ENCODE measurements at regions not wholly inside any gene's neighbourhood (a gene's known extent, or its start where the extent isn't known, plus 50 kb on each side); places are given as distances from the start of the nearest gene placed in this dataset.

- no peak for DNase-seq (ENCODE audit: low read depth in 2 of 3, low spot score in 2 of 3)
These were observed 488.1 kb upstream of the ADAMTS16 start for GRCh38 chr5:4651806-4652565.

- no peak for DNase-seq (ENCODE audit: low read depth in 2 of 3, low spot score in 2 of 3)
These were observed 486.7 kb upstream of the ADAMTS16 start for GRCh38 chr5:4653475-4653874.

- DNase-seq (ENCODE audit: low read depth in 2 of 3, low spot score in 2 of 3): no peak
These were observed 480.3 kb upstream of the ADAMTS16 start for GRCh38 chr5:4659851-4660250.

GRCh38 chr5:4661326-4661725 is 478.8 kb upstream of the ADAMTS16 start:
- no peak for DNase-seq (ENCODE audit: low read depth in 2 of 3, low spot score in 2 of 3)

GRCh38 chr5:4661836-4662235 is 478.3 kb upstream of the ADAMTS16 start:
- DNase-seq (ENCODE audit: low read depth in 2 of 3, low spot score in 2 of 3): no peak

GRCh38 chr5:4662756-4663155 is 477.4 kb upstream of the ADAMTS16 start:
- no peak for DNase-seq (ENCODE audit: low read depth in 2 of 3, low spot score in 2 of 3)

- no peak for DNase-seq (ENCODE audit: low read depth in 2 of 3, low spot score in 2 of 3)
These were observed 474.2 kb upstream of the ADAMTS16 start for GRCh38 chr5:4665911-4666310.

GRCh38 chr5:4674166-4674565 is 466.0 kb upstream of the ADAMTS16 start:
- DNase-seq (ENCODE audit: low read depth in 2 of 3, low spot score in 2 of 3): no peak

GRCh38 chr5:4676934-4677333 is 463.2 kb upstream of the ADAMTS16 start:
- DNase-seq (ENCODE audit: low read depth in 2 of 3, low spot score in 2 of 3): no peak

GRCh38 chr5:4684946-4685345 is 455.2 kb upstream of the ADAMTS16 start:
- DNase-seq (ENCODE audit: low read depth in 2 of 3, low spot score in 2 of 3): no peak

GRCh38 chr5:4698596-4698995 is 441.5 kb upstream of the ADAMTS16 start:
- no peak for DNase-seq (ENCODE audit: low read depth in 2 of 3, low spot score in 2 of 3)

GRCh38 chr5:4699592-4699991 is 440.5 kb upstream of the ADAMTS16 start:
- no peak for DNase-seq (ENCODE audit: low read depth in 2 of 3, low spot score in 2 of 3)

- DNase-seq (ENCODE audit: low read depth in 2 of 3, low spot score in 2 of 3): peak in 1 of 3 donors; percentile 5
These were observed 440.1 kb upstream of the ADAMTS16 start for GRCh38 chr5:4700069-4700468.

GRCh38 chr5:4700871-4701270 is 439.3 kb upstream of the ADAMTS16 start:
- DNase-seq (ENCODE audit: low read depth in 2 of 3, low spot score in 2 of 3): no peak

- no peak for DNase-seq (ENCODE audit: low read depth in 2 of 3, low spot score in 2 of 3)
These were observed 436.1 kb upstream of the ADAMTS16 start for GRCh38 chr5:4703931-4704458.

- no peak for DNase-seq (ENCODE audit: low read depth in 2 of 3, low spot score in 2 of 3)
These were observed 435.2 kb upstream of the ADAMTS16 start for GRCh38 chr5:4704951-4705350.

- DNase-seq (ENCODE audit: low read depth in 2 of 3, low spot score in 2 of 3): no peak
These were observed 423.3 kb upstream of the ADAMTS16 start for GRCh38 chr5:4716781-4717180.

- DNase-seq (ENCODE audit: low read depth in 2 of 3, low spot score in 2 of 3): no peak
These were observed 422.7 kb upstream of the ADAMTS16 start for GRCh38 chr5:4717446-4717845.

GRCh38 chr5:4720831-4721230 is 419.3 kb upstream of the ADAMTS16 start:
- DNase-seq (ENCODE audit: low read depth in 2 of 3, low spot score in 2 of 3): no peak

GRCh38 chr5:4722886-4723285 is 417.2 kb upstream of the ADAMTS16 start:
- DNase-seq (ENCODE audit: low read depth in 2 of 3, low spot score in 2 of 3): no peak

GRCh38 chr5:4725594-4725993 is 414.5 kb upstream of the ADAMTS16 start:
- no peak for DNase-seq (ENCODE audit: low read depth in 2 of 3, low spot score in 2 of 3)

- DNase-seq (ENCODE audit: low read depth in 2 of 3, low spot score in 2 of 3): no peak
These were observed 409.9 kb upstream of the ADAMTS16 start for GRCh38 chr5:4730279-4730678.

- no peak for DNase-seq (ENCODE audit: low read depth in 2 of 3, low spot score in 2 of 3)
These were observed 405.8 kb upstream of the ADAMTS16 start for GRCh38 chr5:4734348-4734747.

Measured in hematopoietic multipotent progenitor cell (in vitro differentiated cells).